ENCODE measurements at regions not wholly inside any gene's neighbourhood (a gene's known extent, or its start where the extent isn't known, plus 50 kb on each side); places are given as distances from the start of the nearest gene placed in this dataset.

DNA sequence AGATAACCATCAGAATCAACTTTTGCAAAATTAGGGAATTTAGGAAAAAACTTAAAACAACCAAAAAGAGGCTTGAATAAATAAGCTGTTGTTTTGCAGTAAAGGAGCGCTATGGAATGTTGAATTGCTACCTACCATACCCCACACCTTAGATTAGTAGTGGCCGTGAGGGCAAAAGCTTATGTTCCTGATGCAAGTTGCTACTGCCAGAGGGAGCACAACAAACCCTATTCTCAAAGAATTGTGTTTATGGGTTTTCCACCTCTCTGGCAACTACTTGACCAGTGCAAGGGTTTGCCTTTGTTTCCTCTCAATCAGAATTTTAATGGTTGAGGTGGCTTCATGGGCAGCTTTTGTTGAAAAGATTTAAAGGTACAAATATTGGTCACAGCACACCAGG lies 268.1 kb downstream of the LAS1L start:
- no TSS peak for BruUV-seq (replicated peaks)
- Histone ChIP-seq H3K4me1 (no peaks in the 10 kb centered on the region), H3K4me3 (ENCODE audit: low read depth, low read length) (no peak overlapping the region), H3K27me3 (replicated peaks; ENCODE audit: control insufficient read depth, insufficient read depth, low read length) (no peaks in the 10 kb centered on the region), H3K9me3 (no peaks in the 10 kb centered on the region), H3K36me3 (ENCODE audit: control insufficient read depth, insufficient read depth, low read length) (no peaks in the 10 kb centered on the region)
- H3K9me3 Mint-ChIP-seq (ENCODE audit: unreplicated experiment): no peaks in the 10 kb centered on the region
- no peaks in the 10 kb centered on the region for H3K4me1 Mint-ChIP-seq (ENCODE audit: low read depth, unreplicated experiment)
- intact Hi-C loops (cut with micrococcal nuclease; ENCODE audit: unreplicated experiment): no loop called here
- H3K27me3 Mint-ChIP-seq (ENCODE audit: insufficient read depth, unreplicated experiment): no peaks in the 10 kb centered on the region
- no peak overlapping the region for H3K4me3 Mint-ChIP-seq (ENCODE audit: unreplicated experiment)
- no peaks in the 10 kb centered on the region for H3K36me3 Mint-ChIP-seq (ENCODE audit: insufficient read depth, unreplicated experiment)
- no peak overlapping the region for H3K27ac Mint-ChIP-seq (ENCODE audit: unreplicated experiment)
- CTCF ChIA-PET: no interaction called here
- POLR2A ChIA-PET: no interaction called here
- TF ChIP-seq, protein P1, sequence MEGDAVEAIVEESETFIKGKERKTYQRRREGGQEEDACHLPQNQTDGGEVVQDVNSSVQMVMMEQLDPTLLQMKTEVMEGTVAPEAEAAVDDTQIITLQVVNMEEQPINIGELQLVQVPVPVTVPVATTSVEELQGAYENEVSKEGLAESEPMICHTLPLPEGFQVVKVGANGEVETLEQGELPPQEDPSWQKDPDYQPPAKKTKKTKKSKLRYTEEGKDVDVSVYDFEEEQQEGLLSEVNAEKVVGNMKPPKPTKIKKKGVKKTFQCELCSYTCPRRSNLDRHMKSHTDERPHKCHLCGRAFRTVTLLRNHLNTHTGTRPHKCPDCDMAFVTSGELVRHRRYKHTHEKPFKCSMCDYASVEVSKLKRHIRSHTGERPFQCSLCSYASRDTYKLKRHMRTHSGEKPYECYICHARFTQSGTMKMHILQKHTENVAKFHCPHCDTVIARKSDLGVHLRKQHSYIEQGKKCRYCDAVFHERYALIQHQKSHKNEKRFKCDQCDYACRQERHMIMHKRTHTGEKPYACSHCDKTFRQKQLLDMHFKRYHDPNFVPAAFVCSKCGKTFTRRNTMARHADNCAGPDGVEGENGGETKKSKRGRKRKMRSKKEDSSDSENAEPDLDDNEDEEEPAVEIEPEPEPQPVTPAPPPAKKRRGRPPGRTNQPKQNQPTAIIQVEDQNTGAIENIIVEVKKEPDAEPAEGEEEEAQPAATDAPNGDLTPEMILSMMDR (IDR thresholded peaks at IDR 0.05; ENCODE audit: insufficient read depth in 1 of 2, low read depth in 1 of 2, low read length in 1 of 2, severe bottlenecking in 1 of 2, unreplicated experiment in 1 of 2): no peak
- no peak for DNase-seq

DNA sequence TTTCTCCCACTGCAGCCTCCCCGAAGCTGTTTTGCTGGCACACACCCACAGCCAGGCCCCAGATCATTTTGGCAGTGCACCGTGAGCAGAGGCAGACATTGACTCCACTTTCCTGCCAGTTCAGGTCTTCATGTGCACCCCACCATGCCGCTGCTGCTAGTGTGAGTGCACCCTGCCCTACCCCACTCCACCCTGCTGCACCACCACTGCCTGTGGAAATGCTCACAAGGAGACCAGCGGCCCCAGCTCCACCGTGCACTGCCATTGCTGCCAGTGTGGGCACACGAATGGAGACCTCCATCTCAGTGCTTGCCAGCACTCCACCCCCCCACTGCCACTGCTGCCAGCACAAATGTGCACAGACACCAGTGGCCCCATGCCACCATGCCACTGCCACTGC lies 277.6 kb upstream of the ZC4H2 start:
- CTCF ChIA-PET: no interaction called here
- POLR2A ChIA-PET: no interaction called here

GRCh38 chrX:65241059-65241721 lies 264.9 kb upstream of the ZC4H2 start:
- no TSS peak for BruUV-seq (replicated peaks)
- CTCF ChIA-PET: interaction anchor here (0.6 kb wide), 1 partner anchor 40 kb away, joined by 3 read pairs; no protein-coding TSS in a partner anchor

More for the DNA sequence above, 277.6 kb upstream of the ZC4H2 start:
- intact Hi-C loops (cut with micrococcal nuclease; ENCODE audit: unreplicated experiment): no loop called here
- Mint-ChIP-seq H3K36me3 (ENCODE audit: insufficient read depth, unreplicated experiment) (no peaks in the 10 kb centered on the region), H3K9me3 (ENCODE audit: unreplicated experiment) (peaks cover 4% of the 10 kb centered on the region), H3K4me3 (ENCODE audit: unreplicated experiment) (no peak overlapping the region), H3K4me1 (ENCODE audit: low read depth, unreplicated experiment) (no peaks in the 10 kb centered on the region), H3K27me3 (ENCODE audit: insufficient read depth, unreplicated experiment) (no peaks in the 10 kb centered on the region), H3K27ac (ENCODE audit: unreplicated experiment) (no peak overlapping the region)
- Histone ChIP-seq H3K9me3 (no peaks in the 10 kb centered on the region), H3K27me3 (replicated peaks; ENCODE audit: control insufficient read depth, insufficient read depth, low read length) (no peaks in the 10 kb centered on the region), H3K4me1 (no peaks in the 10 kb centered on the region), H3K4me3 (ENCODE audit: low read depth, low read length) (no peak overlapping the region), H3K36me3 (ENCODE audit: control insufficient read depth, insufficient read depth, low read length) (no peaks in the 10 kb centered on the region)
- no peak for DNase-seq
- TF ChIP-seq, protein P1 (IDR thresholded peaks at IDR 0.05; ENCODE audit: insufficient read depth in 1 of 2, low read depth in 1 of 2, low read length in 1 of 2, severe bottlenecking in 1 of 2, unreplicated experiment in 1 of 2): no peak
- BruUV-seq (replicated peaks): no TSS peak

More at GRCh38 chrX:65241059-65241721, 264.9 kb upstream of the ZC4H2 start:
- H3K9me3 ChIP-seq: no peaks in the 10 kb centered on the region
- Mint-ChIP-seq H3K4me1 (ENCODE audit: low read depth, unreplicated experiment) (no peaks in the 10 kb centered on the region), H3K9me3 (ENCODE audit: unreplicated experiment) (peaks cover 19% of the 10 kb centered on the region), H3K27ac (ENCODE audit: unreplicated experiment) (peak overlapping the region; percentile 83), H3K36me3 (ENCODE audit: insufficient read depth, unreplicated experiment) (no peaks in the 10 kb centered on the region), H3K4me3 (ENCODE audit: unreplicated experiment) (peak overlapping the region; percentile 47), H3K27me3 (ENCODE audit: insufficient read depth, unreplicated experiment) (no peaks in the 10 kb centered on the region)
- H3K4me1 ChIP-seq: peaks cover 6% of the 10 kb centered on the region; the same call in 1 of the 2 replicates
- no peaks in the 10 kb centered on the region for H3K36me3 ChIP-seq (ENCODE audit: control insufficient read depth, insufficient read depth, low read length)
- POLR2A ChIA-PET: no interaction called here
- H3K27me3 ChIP-seq (replicated peaks; ENCODE audit: control insufficient read depth, insufficient read depth, low read length): no peaks in the 10 kb centered on the region
- intact Hi-C loops (cut with micrococcal nuclease; ENCODE audit: unreplicated experiment): loop anchor here (2.0 kb wide), 1 partner anchor 44 kb away; no protein-coding TSS in a partner anchor
- TF ChIP-seq, protein P1 (IDR thresholded peaks at IDR 0.05; ENCODE audit: insufficient read depth in 1 of 2, low read depth in 1 of 2, low read length in 1 of 2, severe bottlenecking in 1 of 2, unreplicated experiment in 1 of 2): no peak
- H3K4me3 ChIP-seq (ENCODE audit: low read depth, low read length): no peak overlapping the region
- peak; percentile 54 to 70 for DNase-seq
